HG03103 (cell line): ENCODE measurements at regions not wholly inside any gene's neighbourhood (a gene's known extent, or its start where the extent isn't known, plus 50 kb on each side); places are given as distances from the start of the nearest gene placed in this dataset.
"Not testable (repeated sequence)": the region's sequence is repeated elsewhere in the genome, so short reads cannot be mapped to it uniquely, and the experiment has no call there.

Experiments
- ATAC-seq: cut with Tn5 transposase; IDR thresholded peaks from one replicate; pipeline ENCODE4 v1.9.1; 2021; ENCODE audit warnings: low read depth; ENCODE audit not compliant: unreplicated experiment

- no peak for ATAC-seq
Measured at GRCh38 chr3:59510576-59510975, 460.8 kb upstream of the CFAP20DC start.

DNA sequence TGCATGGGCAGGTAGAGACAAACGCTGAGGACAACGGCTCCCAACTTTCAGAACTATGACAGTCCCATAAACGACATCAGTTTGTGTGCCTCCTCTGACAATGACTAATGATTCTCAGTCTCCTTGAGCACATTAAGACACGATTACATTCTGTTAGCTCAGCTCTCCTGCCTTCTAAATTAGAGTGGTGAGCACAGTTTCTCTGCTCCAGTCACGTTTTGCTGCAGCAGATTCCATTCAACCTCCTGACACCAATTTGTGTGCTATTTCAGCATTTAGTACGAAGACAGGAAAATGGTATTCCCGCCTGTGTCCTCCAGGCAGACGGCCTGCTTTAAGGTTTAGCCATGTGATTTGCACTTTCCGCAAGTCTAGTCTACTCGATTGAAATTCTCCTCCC, 458.4 kb upstream of the CFAP20DC start:
- ATAC-seq: no peak

GRCh38 chr3:59506191-59506590, 456.4 kb upstream of the CFAP20DC start:
- ATAC-seq: no peak

DNA sequence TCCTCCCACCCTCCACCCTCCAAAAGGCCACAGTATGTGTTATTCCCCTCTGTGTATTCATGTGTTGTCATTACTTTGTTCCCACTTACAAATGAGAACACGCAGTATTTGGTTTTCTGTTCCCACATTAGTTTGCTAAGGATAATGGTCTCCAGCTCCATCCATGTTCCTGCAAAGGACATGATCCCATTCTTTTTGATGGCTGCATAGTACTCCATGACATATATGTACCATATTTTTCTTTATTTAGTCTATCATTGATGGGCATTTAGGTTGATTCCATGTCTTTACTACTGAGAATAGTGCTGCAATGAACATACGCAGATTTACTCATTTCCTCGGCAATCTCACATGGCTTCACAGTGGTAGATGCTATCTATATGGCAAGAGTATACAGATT, 453.6 kb upstream of the CFAP20DC start:
- ATAC-seq: no peak

GRCh38 chr3:59502806-59503205, 453.0 kb upstream of the CFAP20DC start:
- ATAC-seq: no peak

- no peak for ATAC-seq
Measured at GRCh38 chr3:59499954-59500353, 450.1 kb upstream of the CFAP20DC start.

GRCh38 chr3:59499000-59499399, 449.2 kb upstream of the CFAP20DC start:
- ATAC-seq: no peak

DNA sequence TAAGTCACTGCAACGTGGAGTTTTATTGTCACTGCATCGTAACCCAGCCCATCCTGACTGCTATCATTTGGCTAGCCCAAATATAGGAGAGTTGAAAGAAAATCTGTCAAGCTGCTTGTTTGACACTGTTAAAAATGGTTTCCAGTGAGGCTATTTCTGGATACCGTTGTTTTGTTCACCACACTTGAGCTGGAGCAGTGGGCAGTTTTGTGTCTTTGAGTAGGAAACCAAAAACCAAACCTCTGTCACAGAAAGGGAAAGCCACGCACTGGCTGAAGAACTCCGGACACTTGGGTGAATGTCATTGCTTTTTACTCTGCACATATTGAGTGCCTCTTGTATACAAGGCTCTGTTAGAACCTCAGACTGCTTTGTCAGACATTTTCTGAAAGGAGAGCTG, 446.4 kb upstream of the CFAP20DC start:
- ATAC-seq: no peak

GRCh38 chr3:59494969-59495368, 445.1 kb upstream of the CFAP20DC start:
- ATAC-seq: not testable (repeated sequence)

- no peak for ATAC-seq
Measured at GRCh38 chr3:59486520-59486919, 436.7 kb upstream of the CFAP20DC start.

- no peak for ATAC-seq
Measured at GRCh38 chr3:59483191-59483590, 433.4 kb upstream of the CFAP20DC start.

GRCh38 chr3:59482684-59483083, 432.9 kb upstream of the CFAP20DC start:
- ATAC-seq: no peak

GRCh38 chr3:59481776-59482400, 432.1 kb upstream of the CFAP20DC start:
- ATAC-seq: no peak

DNA sequence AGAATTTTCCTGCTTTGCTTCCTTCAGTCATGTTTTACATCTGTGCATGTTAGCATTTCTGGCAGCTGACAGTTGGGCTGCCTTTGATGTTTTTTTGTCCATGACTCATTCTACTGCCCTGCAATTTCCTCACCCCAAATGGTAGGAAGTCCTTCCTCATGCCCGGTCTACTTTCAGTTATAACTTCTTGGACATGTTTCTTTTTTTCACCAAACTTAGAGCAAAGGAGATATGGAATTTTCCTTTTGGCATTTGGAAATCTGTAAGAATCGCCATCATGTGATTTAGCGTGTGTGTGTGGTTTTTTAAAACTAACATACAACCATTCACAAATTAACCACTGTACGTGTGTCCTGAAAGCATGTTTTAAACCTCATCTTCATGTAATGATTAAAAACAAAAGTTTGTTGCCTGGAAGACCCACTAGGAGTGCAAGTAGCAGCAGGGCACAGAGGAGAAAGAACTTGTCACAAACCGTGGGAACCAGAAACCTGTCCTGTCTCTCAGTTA, 430.7 kb upstream of the CFAP20DC start:
- peak; percentile 75 for ATAC-seq

DNA sequence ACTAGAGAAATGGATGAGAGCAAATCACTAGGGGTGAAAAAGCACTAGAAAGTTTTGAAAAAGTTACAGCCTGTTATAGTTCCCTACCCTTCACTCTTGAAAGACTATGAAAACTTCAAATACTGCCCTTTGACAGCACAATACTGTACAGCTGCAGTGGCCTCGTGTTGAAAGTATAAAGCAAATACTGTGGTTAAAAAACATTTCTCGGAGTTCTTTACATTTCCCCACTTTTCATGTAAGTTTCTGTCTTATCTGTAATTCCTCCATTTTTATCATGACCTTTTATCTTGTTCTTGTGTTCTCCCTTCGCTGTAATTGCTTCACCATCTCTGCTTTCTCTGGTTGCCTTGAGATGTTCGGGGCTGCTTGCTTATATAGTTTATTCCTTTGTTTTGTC, 423.8 kb upstream of the CFAP20DC start:
- no peak for ATAC-seq

DNA sequence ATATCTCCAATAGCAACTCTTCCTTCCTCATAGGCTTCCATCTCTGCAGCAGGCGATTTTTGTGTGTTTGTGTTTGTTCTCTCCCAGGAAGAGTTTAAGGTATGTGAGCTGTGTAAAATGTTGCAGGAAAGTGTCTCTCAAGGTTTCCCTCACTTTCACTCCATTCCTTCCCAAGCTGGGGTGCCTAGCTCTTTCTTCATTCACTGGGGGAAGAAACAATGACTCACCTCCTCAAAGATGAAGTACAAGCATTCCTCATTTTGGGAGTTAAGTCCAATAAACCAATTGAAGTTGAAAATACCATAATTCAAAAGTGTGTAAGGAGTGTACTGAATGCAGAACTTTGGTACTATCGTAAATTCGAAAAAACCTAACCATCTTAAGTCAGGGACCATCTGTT, 422.7 kb upstream of the CFAP20DC start:
- no peak for ATAC-seq

DNA sequence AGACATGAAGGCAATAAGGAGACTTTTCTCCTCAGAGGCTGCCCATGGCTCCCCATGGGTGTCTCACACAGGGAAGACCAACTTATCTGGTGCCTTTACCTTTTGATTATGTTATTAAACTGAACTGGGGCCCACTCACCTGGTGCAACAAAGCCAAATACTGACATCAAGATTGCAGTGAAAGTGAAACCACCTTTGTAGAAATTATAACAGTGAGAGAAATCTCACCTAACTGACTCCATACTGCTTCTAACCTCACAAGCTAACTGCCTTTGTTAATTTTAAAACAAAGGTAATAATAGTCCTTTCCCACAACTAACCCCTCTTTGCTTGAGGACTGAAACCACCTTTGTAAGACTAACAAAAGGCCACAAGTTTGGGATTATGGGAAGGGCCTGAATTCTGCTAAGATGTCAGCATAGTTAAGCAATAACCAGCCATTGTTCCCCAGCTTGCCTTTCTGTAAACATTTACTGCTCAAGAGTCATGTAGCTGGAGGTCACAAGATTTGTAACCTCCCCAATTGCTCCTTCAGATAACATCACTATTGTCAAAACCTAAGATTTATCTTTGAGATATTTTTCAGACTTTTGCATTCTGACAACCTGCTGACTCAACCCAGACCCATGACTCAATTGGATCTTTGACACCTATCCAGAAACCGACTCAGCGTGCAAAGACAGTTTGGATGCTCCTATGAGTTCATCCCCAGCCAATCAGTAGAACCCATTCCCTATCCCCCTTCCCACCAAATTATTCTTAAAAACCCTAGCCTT, 420.3 kb upstream of the CFAP20DC start:
- no peak for ATAC-seq

GRCh38 chr3:59467476-59467875, 417.7 kb upstream of the CFAP20DC start:
- ATAC-seq: no peak

GRCh38 chr3:59464187-59464586, 414.4 kb upstream of the CFAP20DC start:
- no peak for ATAC-seq

- ATAC-seq: no peak
Measured at GRCh38 chr3:59463253-59463652, 413.4 kb upstream of the CFAP20DC start.

- no peak for ATAC-seq
Measured at GRCh38 chr3:59460068-59460467, 410.2 kb upstream of the CFAP20DC start.

DNA sequence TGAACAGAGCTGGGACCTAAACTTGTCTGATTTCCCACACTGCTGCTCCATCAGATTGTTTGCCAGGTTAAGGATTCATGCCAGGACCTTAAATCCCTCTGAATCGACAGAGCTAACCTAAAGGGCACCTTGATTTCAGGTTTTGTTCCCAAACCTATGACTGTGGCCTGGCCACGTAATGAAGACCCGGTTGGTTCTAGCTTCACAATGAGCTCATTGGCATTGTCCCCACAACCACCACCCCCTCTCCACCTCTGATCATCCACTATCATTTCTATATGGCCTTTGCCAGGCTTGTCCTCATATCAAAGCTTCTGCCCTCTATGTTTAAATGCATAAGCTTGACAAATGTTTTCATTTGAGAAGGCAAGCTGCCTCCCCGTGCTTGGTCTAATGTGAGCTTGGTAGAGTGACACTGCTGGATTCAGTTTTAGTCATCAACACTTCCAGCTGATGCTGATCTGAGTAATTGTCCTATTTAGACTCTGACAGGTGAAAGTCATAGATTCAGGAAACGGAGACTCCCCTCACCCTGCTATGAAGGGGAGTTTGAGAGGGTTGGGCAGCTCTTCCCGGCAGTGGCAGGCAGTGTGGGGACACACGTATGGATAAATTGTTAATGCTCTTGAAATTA, 407.1 kb upstream of the CFAP20DC start:
- peak; percentile 95 for ATAC-seq
